Lower lobe of right lung (tissue), 2 donors: ENCODE measurements at regions not wholly inside any gene's neighbourhood (a gene's known extent, or its start where the extent isn't known, plus 50 kb on each side); places are given as distances from the start of the nearest gene placed in this dataset.

ENCODE experiments used
- ATAC-seq, 2 donors: fragments of 200-7000 bp; cut with Tn5 transposase; one replicate each; pipeline ENCODE4 v1.9.1; 2020 to 2022; ENCODE audit warnings: mild to moderate bottlenecking in 2 of 2, moderate library complexity in 2 of 2
- DNase-seq: peaks from one replicate; pipeline ENCODE4 v3.0.0-alpha.2; 2020
- H3K27ac ChIP-seq: fragments of 200-600 bp; one replicate; pipeline ENCODE4 v1.8.0; 2022
- H3K27me3 ChIP-seq: fragments of 200-600 bp; one replicate; pipeline ENCODE4 v1.8.0; 2022; ENCODE audit warnings: low read depth
- H3K36me3 ChIP-seq: fragments of 200-600 bp; one replicate; pipeline ENCODE4 v1.8.0; 2022; ENCODE audit warnings: mild to moderate bottlenecking
- H3K4me1 ChIP-seq: fragments of 200-600 bp; one replicate; pipeline ENCODE4 v1.8.0; 2022
- H3K4me3 ChIP-seq: fragments of 200-600 bp; one replicate; pipeline ENCODE4 v1.8.0; 2022; ENCODE audit warnings: mild to moderate bottlenecking
- H3K9me3 ChIP-seq: fragments of 200-600 bp; one replicate; pipeline ENCODE4 v1.8.0; 2022
- CTCF ChIP-seq: fragments of 200-600 bp; IDR thresholded peaks from one replicate; pipeline ENCODE4 v1.8.0; 2022; ENCODE audit warnings: antibody characterized with exemption, mild to moderate bottlenecking
- intact Hi-C: fragments of 100-400 bp; cut with DNase I; formaldehyde crosslinking; loops from one replicate; pipeline ENCODE4 v1.11.0; 2022
- donor health status: DM: no; HTN: yes; CAD: no; lungs with severe emphysema.

- Histone ChIP-seq H3K4me1 (no peaks in the 10 kb centered on the region), H3K27me3 (no peaks in the 10 kb centered on the region), H3K36me3 (no peaks in the 10 kb centered on the region), H3K4me3 (no peak overlapping the region), H3K27ac (no peak overlapping the region), H3K9me3 (no peaks in the 10 kb centered on the region)
- no peak for ATAC-seq
- intact Hi-C loops, result no loop called here
- no peak for TF ChIP-seq CTCF
- no peak for DNase-seq
Observed at GRCh38 chr5:171619196-171619595, 166.4 kb upstream of the SMIM23 start.

GRCh38 chr5:171619744-171620143 is 165.9 kb upstream of the SMIM23 start:
- no peak for ATAC-seq
- Histone ChIP-seq H3K4me3 (no peak overlapping the region), H3K27me3 (no peaks in the 10 kb centered on the region), H3K27ac (no peak overlapping the region), H3K4me1 (no peaks in the 10 kb centered on the region), H3K9me3 (no peaks in the 10 kb centered on the region), H3K36me3 (no peaks in the 10 kb centered on the region)
- DNase-seq, result no peak
- TF ChIP-seq CTCF, result no peak
- intact Hi-C loops, result no loop called here

GRCh38 chr5:171622010-171622409 is 163.6 kb upstream of the SMIM23 start:
- no peak for ATAC-seq
- no peak for TF ChIP-seq CTCF

GRCh38 chr5:171623107-171623506 is 162.5 kb upstream of the SMIM23 start:
- DNase-seq (no peak), ATAC-seq (no peak)
- intact Hi-C loops, result no loop called here
- Histone ChIP-seq H3K4me3 (no peak overlapping the region), H3K27ac (no peak overlapping the region), H3K4me1 (no peaks in the 10 kb centered on the region), H3K27me3 (no peaks in the 10 kb centered on the region), H3K36me3 (no peaks in the 10 kb centered on the region), H3K9me3 (no peaks in the 10 kb centered on the region)
- TF ChIP-seq CTCF, result no peak

More at GRCh38 chr5:171622010-171622409, 163.6 kb upstream of the SMIM23 start:
- Histone ChIP-seq H3K36me3 (no peaks in the 10 kb centered on the region), H3K4me1 (no peaks in the 10 kb centered on the region), H3K4me3 (no peak overlapping the region), H3K27ac (no peak overlapping the region), H3K27me3 (no peaks in the 10 kb centered on the region), H3K9me3 (no peaks in the 10 kb centered on the region)
- DNase-seq, result no peak
- intact Hi-C loops, result no loop called here

- Histone ChIP-seq H3K36me3 (no peaks in the 10 kb centered on the region), H3K4me1 (no peaks in the 10 kb centered on the region), H3K9me3 (no peaks in the 10 kb centered on the region), H3K4me3 (no peak overlapping the region), H3K27me3 (no peaks in the 10 kb centered on the region), H3K27ac (peak overlapping the region; percentile 56)
- ATAC-seq (peak; percentile 64 to 70), DNase-seq (no peak)
- TF ChIP-seq CTCF, result no peak
- intact Hi-C loops, result no loop called here
Observed at GRCh38 chr5:171623551-171624097, 162.0 kb upstream of the SMIM23 start.

GRCh38 chr5:171624396-171624795 is 161.2 kb upstream of the SMIM23 start:
- intact Hi-C loops, result no loop called here
- TF ChIP-seq CTCF, result no peak
- Histone ChIP-seq H3K9me3 (no peaks in the 10 kb centered on the region), H3K36me3 (no peaks in the 10 kb centered on the region), H3K4me1 (peaks cover 4% of the 10 kb centered on the region), H3K4me3 (no peak overlapping the region), H3K27ac (no peak overlapping the region), H3K27me3 (no peaks in the 10 kb centered on the region)
- no peak for DNase-seq
- peak; percentile 73 to 82 for ATAC-seq
